Hepatocyte (in vitro differentiated cells): ENCODE measurements at regions not wholly inside any gene's neighbourhood (a gene's known extent, or its start where the extent isn't known, plus 50 kb on each side); places are given as distances from the start of the nearest gene placed in this dataset.

Source experiments
- DNase-seq: peaks from one replicate; pipeline ENCODE4 v3.0.0-alpha.2; 2016; ENCODE audit warnings: low spot score
- H2AFZ ChIP-seq: fragments of 200-600 bp; sonication (generic); 2 replicates; pipeline ENCODE4 v1.6.0; 2016; ENCODE audit warnings: antibody characterized with exemption, mild to moderate bottlenecking
- H3K27ac ChIP-seq: fragments of 200-600 bp; sonication (generic); 2 replicates; pipeline ENCODE4 v1.5.1; 2016; ENCODE audit warnings: mild to moderate bottlenecking
- H3K27me3 ChIP-seq: fragments of 200-600 bp; sonication (generic); 2 replicates; pipeline ENCODE4 v1.6.1; 2016
- H3K36me3 ChIP-seq: fragments of 200-600 bp; sonication (generic); replicated peaks from 2 replicates; pipeline ENCODE4 v1.5.1; 2016; ENCODE audit warnings: low read depth; ENCODE audit not compliant: insufficient read depth
- H3K4me1 ChIP-seq: fragments of 200-600 bp; sonication (generic); 2 replicates; pipeline ENCODE4 v1.5.1; 2016; ENCODE audit warnings: mild to moderate bottlenecking, moderate library complexity; ENCODE audit not compliant: insufficient read depth
- H3K4me2 ChIP-seq: fragments of 200-600 bp; sonication (generic); 2 replicates; pipeline ENCODE4 v1.6.0; 2016
- H3K4me3 ChIP-seq: fragments of 200-600 bp; sonication (generic); 2 replicates; pipeline ENCODE4 v1.5.1; 2016; ENCODE audit warnings: mild to moderate bottlenecking
- H3K79me2 ChIP-seq: fragments of 200-600 bp; sonication (generic); 2 replicates; pipeline ENCODE4 v1.6.0; 2017; ENCODE audit warnings: mild to moderate bottlenecking
- H3K9me2 ChIP-seq: fragments of 200-600 bp; sonication (generic); replicated peaks from 2 replicates; pipeline ENCODE4 v1.6.0; 2017; ENCODE audit warnings: mild to moderate bottlenecking; ENCODE audit not compliant: insufficient read depth
- H3K9me3 ChIP-seq: fragments of 200-600 bp; sonication (generic); 2 replicates; pipeline ENCODE4 v1.5.1; 2016; ENCODE audit warnings: low read depth, mild to moderate bottlenecking
- H4K20me1 ChIP-seq: fragments of 200-600 bp; sonication (generic); 2 replicates; pipeline ENCODE4 v1.6.0; 2016; ENCODE audit warnings: mild to moderate bottlenecking; ENCODE audit not compliant: insufficient read depth, poor library complexity, severe bottlenecking
- CTCF ChIP-seq: fragments of 200-600 bp; sonication (generic); IDR thresholded peaks from 2 replicates; pipeline ENCODE4 v1.5.1; 2016; ENCODE audit warnings: antibody characterized with exemption, mild to moderate bottlenecking; ENCODE audit not compliant: poor library complexity
- EZH2 ChIP-seq: fragments of 200-600 bp; sonication (generic); IDR thresholded peaks from 2 replicates; pipeline ENCODE4 v1.6.1; 2016; ENCODE audit warnings: antibody characterized with exemption, mild to moderate bottlenecking, borderline replicate concordance
- EZH2phosphoT487 ChIP-seq: fragments of 200-600 bp; sonication (generic); IDR thresholded peaks from one replicate; pipeline ENCODE4 v1.6.1; 2018; ENCODE audit warnings: antibody characterized with exemption, mild to moderate bottlenecking, low read depth, moderate library complexity; ENCODE audit not compliant: unreplicated experiment, severe bottlenecking
- WGBS: methylation state at CpG from one replicate; pipeline ENCODE4 v1.1.6; 2016; ENCODE audit warnings: low lambda C conversion rate; ENCODE audit errors: missing lambda C conversion rate; 5-methylcytosine and 5-hydroxymethylcytosine counted together

- no peaks in the 10 kb centered on the region for H3K9me3 ChIP-seq
- no peaks in the 10 kb centered on the region for H3K36me3 ChIP-seq
- no peak overlapping the region for H3K4me2 ChIP-seq
- no peaks in the 10 kb centered on the region for H4K20me1 ChIP-seq
- H3K27ac ChIP-seq: no peak overlapping the region
- H3K27me3 ChIP-seq: peaks cover 8% of the 10 kb centered on the region
- no peaks in the 10 kb centered on the region for H3K9me2 ChIP-seq
- TF ChIP-seq EZH2: no peak
- WGBS: 71% methylated on average over 15 of the region's 15 CpGs
- no peak overlapping the region for H2AFZ ChIP-seq
- no peak overlapping the region for H3K4me3 ChIP-seq
- no peak for DNase-seq
- no peaks in the 10 kb centered on the region for H3K79me2 ChIP-seq
- H3K4me1 ChIP-seq: no peaks in the 10 kb centered on the region
Measured at GRCh38 chr3:10602769-10603768, 97.7 kb upstream of the ATP2B2 start.

- no peak overlapping the region for H3K27ac ChIP-seq
- WGBS: 83% methylated on average over 13 of the region's 13 CpGs
- no peak overlapping the region for H3K4me2 ChIP-seq
- H3K27me3 ChIP-seq: peaks cover 8% of the 10 kb centered on the region
- H4K20me1 ChIP-seq: no peaks in the 10 kb centered on the region
- no peaks in the 10 kb centered on the region for H3K36me3 ChIP-seq
- TF ChIP-seq EZH2phosphoT487 (no peak), CTCF (no peak), EZH2 (no peak)
- no peak overlapping the region for H3K4me3 ChIP-seq
- DNase-seq: no peak
- H3K79me2 ChIP-seq: no peaks in the 10 kb centered on the region
- H3K4me1 ChIP-seq: no peaks in the 10 kb centered on the region
- H2AFZ ChIP-seq: no peak overlapping the region
- H3K9me2 ChIP-seq: no peaks in the 10 kb centered on the region
- no peaks in the 10 kb centered on the region for H3K9me3 ChIP-seq
Measured at GRCh38 chr3:10609134-10609533, 103.7 kb upstream of the ATP2B2 start.

- Histone ChIP-seq H4K20me1 (no peaks in the 10 kb centered on the region), H2AFZ (no peak overlapping the region), H3K4me1 (no peaks in the 10 kb centered on the region), H3K9me2 (no peaks in the 10 kb centered on the region), H3K79me2 (no peaks in the 10 kb centered on the region), H3K27me3 (peaks cover 16% of the 10 kb centered on the region), H3K9me3 (no peaks in the 10 kb centered on the region), H3K36me3 (no peaks in the 10 kb centered on the region), H3K4me3 (no peak overlapping the region), H3K27ac (no peak overlapping the region), H3K4me2 (no peak overlapping the region)
- 73% methylated on average over 7 of the region's 7 CpGs for WGBS
- no peak for TF ChIP-seq CTCF
- no peak for TF ChIP-seq EZH2phosphoT487
- no peak for TF ChIP-seq EZH2
- no peak for DNase-seq
Measured at GRCh38 chr3:10614168-10614567, 108.8 kb upstream of the ATP2B2 start.

GRCh38 chr3:10615715-10616114, 110.3 kb upstream of the ATP2B2 start:
- H3K27ac ChIP-seq: no peak overlapping the region
- no peaks in the 10 kb centered on the region for H3K9me3 ChIP-seq
- DNase-seq: no peak
- peaks cover 16% of the 10 kb centered on the region for H3K27me3 ChIP-seq
- H3K9me2 ChIP-seq: no peaks in the 10 kb centered on the region
- WGBS: 81% methylated on average over 2 of the region's 2 CpGs
- no peaks in the 10 kb centered on the region for H3K79me2 ChIP-seq
- no peaks in the 10 kb centered on the region for H4K20me1 ChIP-seq
- no peaks in the 10 kb centered on the region for H3K36me3 ChIP-seq
- H3K4me1 ChIP-seq: no peaks in the 10 kb centered on the region
- TF ChIP-seq CTCF: no peak
- no peak for TF ChIP-seq EZH2phosphoT487
- no peak for TF ChIP-seq EZH2
- no peak overlapping the region for H3K4me2 ChIP-seq
- H3K4me3 ChIP-seq: no peak overlapping the region
- no peak overlapping the region for H2AFZ ChIP-seq
